Smooth muscle cell (in vitro differentiated cells): ENCODE measurements at regions not wholly inside any gene's neighbourhood (a gene's known extent, or its start where the extent isn't known, plus 50 kb on each side); places are given as distances from the start of the nearest gene placed in this dataset.

Experiments used
- DNase-seq: peaks from one replicate; lab custom pipeline; 2025; ENCODE audit not compliant: unreplicated experiment; lab: John Stamatoyannopoulos, UW
- H2AFZ ChIP-seq: fragments of 200-600 bp; sonication (generic); 2 replicates; pipeline ENCODE4 v1.6.0; 2016; ENCODE audit warnings: antibody characterized with exemption, low read depth, mild to moderate bottlenecking
- H3F3A ChIP-seq: fragments of 200-600 bp; sonication (generic); 2 replicates; pipeline ENCODE4 v1.6.0; 2017; ENCODE audit warnings: antibody characterized with exemption, low read depth
- H3K27ac ChIP-seq: fragments of 200-600 bp; sonication (generic); 2 replicates; pipeline ENCODE4 v1.5.1; 2016; ENCODE audit warnings: low read depth, mild to moderate bottlenecking
- H3K27me3 ChIP-seq: fragments of 200-600 bp; sonication (generic); 2 replicates; pipeline ENCODE4 v1.6.1; 2016; ENCODE audit warnings: low read depth, mild to moderate bottlenecking
- H3K36me3 ChIP-seq: fragments of 200-600 bp; sonication (generic); 2 replicates; pipeline ENCODE4 v1.5.1; 2016; ENCODE audit warnings: low read depth
- H3K4me1 ChIP-seq: fragments of 200-600 bp; sonication (generic); 2 replicates; pipeline ENCODE4 v1.5.1; 2016; ENCODE audit warnings: low read depth
- H3K4me2 ChIP-seq: fragments of 200-600 bp; sonication (generic); 2 replicates; pipeline ENCODE4 v1.6.0; 2016; ENCODE audit warnings: mild to moderate bottlenecking
- H3K4me3 ChIP-seq: fragments of 200-600 bp; sonication (generic); 2 replicates; pipeline ENCODE4 v1.5.1; 2016; ENCODE audit warnings: mild to moderate bottlenecking
- H3K79me2 ChIP-seq: fragments of 200-600 bp; sonication (generic); 2 replicates; pipeline ENCODE4 v1.6.0; 2016; ENCODE audit warnings: low read depth, mild to moderate bottlenecking
- H3K9ac ChIP-seq: fragments of 200-600 bp; sonication (generic); 2 replicates; pipeline ENCODE4 v1.6.0; 2016; ENCODE audit warnings: low read depth
- H3K9me3 ChIP-seq: fragments of 200-600 bp; sonication (generic); replicated peaks from 2 replicates; pipeline ENCODE4 v1.5.1; 2016; ENCODE audit warnings: low read depth
- H4K20me1 ChIP-seq: fragments of 200-600 bp; sonication (generic); 2 replicates; pipeline ENCODE4 v1.6.0; 2016; ENCODE audit warnings: low read depth
- WGBS: methylation state at CpG from one replicate; pipeline ENCODE4 v1.1.7; 2016; ENCODE audit warnings: low lambda C conversion rate; 5-methylcytosine and 5-hydroxymethylcytosine counted together
- TF ChIP-seq, protein P1 (sequence below): fragments of 200-600 bp; sonication (generic); IDR thresholded peaks from 2 replicates; pipeline ENCODE4 v1.5.1; 2017; ENCODE audit warnings: borderline replicate concordance, mild to moderate bottlenecking, antibody characterized with exemption; ENCODE audit not compliant: insufficient read depth, poor library complexity, severe bottlenecking

DNA sequence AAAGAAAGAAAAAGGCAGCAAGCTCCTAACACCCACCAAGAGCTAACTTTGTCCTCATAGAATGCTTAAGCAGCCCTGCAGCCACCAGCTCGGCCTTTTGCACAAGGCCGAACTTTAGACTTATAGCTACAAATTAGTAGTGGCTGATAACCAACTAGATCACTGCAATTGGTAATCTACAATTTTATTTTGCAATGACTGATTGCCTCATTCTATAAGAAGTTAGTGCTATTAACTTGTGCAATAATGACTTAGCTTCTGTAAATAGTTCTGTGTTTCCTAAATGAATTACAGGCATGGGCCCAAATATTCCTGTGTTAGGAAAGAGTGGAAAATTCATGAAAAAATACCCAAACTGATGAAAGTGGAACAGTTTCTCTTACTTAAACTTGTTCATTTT lies 284.8 kb upstream of the CFAP20DC start:
- TF ChIP-seq, protein P1, sequence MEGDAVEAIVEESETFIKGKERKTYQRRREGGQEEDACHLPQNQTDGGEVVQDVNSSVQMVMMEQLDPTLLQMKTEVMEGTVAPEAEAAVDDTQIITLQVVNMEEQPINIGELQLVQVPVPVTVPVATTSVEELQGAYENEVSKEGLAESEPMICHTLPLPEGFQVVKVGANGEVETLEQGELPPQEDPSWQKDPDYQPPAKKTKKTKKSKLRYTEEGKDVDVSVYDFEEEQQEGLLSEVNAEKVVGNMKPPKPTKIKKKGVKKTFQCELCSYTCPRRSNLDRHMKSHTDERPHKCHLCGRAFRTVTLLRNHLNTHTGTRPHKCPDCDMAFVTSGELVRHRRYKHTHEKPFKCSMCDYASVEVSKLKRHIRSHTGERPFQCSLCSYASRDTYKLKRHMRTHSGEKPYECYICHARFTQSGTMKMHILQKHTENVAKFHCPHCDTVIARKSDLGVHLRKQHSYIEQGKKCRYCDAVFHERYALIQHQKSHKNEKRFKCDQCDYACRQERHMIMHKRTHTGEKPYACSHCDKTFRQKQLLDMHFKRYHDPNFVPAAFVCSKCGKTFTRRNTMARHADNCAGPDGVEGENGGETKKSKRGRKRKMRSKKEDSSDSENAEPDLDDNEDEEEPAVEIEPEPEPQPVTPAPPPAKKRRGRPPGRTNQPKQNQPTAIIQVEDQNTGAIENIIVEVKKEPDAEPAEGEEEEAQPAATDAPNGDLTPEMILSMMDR = no peak
- WGBS = 67% methylated on average over 2 of the region's 2 CpGs
- Histone ChIP-seq H3K4me1 (no peaks in the 10 kb centered on the region), H3K27ac (no peak overlapping the region), H3K79me2 (no peaks in the 10 kb centered on the region), H3K27me3 (no peaks in the 10 kb centered on the region), H3K9ac (no peak overlapping the region), H3F3A (no peaks in the 10 kb centered on the region), H3K4me3 (no peak overlapping the region), H2AFZ (no peak overlapping the region), H3K9me3 (no peaks in the 10 kb centered on the region), H3K4me2 (no peak overlapping the region), H4K20me1 (no peaks in the 10 kb centered on the region), H3K36me3 (no peaks in the 10 kb centered on the region)
- no peak for DNase-seq

DNA sequence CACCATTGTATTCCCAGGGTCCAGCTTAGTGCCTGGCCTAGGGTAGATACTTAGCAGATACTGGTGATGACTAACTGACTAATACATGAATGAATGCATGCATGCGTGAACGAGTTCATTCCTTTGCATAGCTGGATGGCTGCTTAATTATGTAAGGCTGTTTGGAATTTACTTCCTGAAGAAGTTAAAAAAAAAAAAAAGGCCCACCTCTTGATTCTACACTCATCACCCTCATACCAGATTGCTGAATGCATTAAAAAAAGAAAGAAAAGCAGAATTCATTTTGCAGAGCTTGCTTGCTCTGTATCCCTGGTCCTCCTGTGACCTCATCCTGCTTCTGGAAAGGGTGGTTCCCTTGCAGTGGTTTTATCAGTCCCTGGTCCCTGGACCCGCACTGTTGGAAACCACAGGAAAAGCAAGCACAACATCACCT lies 277.6 kb upstream of the CFAP20DC start:
- no peak overlapping the region for H3K4me3 ChIP-seq
- H3K4me2 ChIP-seq = peak overlapping the region; percentile 24
- no peak overlapping the region for H3K9ac ChIP-seq

DNA sequence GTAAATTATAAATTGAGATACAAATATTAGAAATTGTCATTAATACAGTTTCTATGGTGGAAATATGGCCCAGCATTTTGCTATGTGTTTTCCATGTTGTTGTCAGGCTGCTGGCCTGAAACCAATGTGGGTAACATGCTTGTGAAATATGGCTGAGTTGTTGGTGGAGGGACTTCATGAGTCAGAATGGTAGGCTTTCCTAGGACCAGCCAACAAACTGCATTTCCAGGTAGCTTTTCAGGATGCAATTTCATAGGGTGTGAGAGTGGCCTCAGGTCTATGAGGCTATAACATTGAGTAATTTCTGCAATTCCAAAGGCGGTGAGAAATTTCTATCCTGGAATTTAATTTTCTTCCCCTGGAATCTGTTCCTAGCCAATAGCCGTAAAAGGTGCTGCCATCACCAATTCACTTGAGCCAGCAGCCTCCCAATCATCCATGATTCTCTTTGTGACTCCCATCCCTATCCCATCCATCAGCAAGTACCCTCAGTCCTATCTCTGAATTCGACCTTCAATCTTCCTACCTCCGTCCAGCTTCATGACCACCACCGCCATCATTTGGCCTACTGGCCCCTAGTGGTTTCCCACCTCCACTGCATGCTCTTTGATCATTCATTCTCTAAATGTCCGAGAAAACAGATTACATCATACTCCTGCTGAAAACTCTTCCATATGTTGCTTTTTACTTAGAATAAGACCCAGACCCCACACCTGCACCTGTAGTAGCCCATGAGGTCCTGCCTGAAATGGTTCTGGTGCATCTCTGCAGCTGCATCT lies 276.6 kb upstream of the CFAP20DC start:
- H3K9me3 ChIP-seq = no peaks in the 10 kb centered on the region
- no peak overlapping the region for H2AFZ ChIP-seq
- no peak for DNase-seq
- WGBS = 85% methylated on average over 6 of the region's 6 CpGs
- H3K4me3 ChIP-seq = no peak overlapping the region
- H3K27ac ChIP-seq = no peak overlapping the region
- H4K20me1 ChIP-seq = no peaks in the 10 kb centered on the region
- TF ChIP-seq, protein P1 = peak; percentile 20
- H3K36me3 ChIP-seq = no peaks in the 10 kb centered on the region
- no peak overlapping the region for H3K9ac ChIP-seq
- no peaks in the 10 kb centered on the region for H3K79me2 ChIP-seq
- no peaks in the 10 kb centered on the region for H3F3A ChIP-seq
- no peaks in the 10 kb centered on the region for H3K27me3 ChIP-seq
- H3K4me1 ChIP-seq = peaks cover 10% of the 10 kb centered on the region
- H3K4me2 ChIP-seq = no peak overlapping the region

More for the DNA sequence above, 277.6 kb upstream of the CFAP20DC start:
- H3K36me3 ChIP-seq = no peaks in the 10 kb centered on the region
- peaks cover 10% of the 10 kb centered on the region for H3K4me1 ChIP-seq
- no peak overlapping the region for H3K27ac ChIP-seq
- H3F3A ChIP-seq = no peaks in the 10 kb centered on the region
- H3K27me3 ChIP-seq = no peaks in the 10 kb centered on the region
- H3K79me2 ChIP-seq = no peaks in the 10 kb centered on the region
- WGBS = 14% methylated on average over 3 of the region's 3 CpGs
- no peaks in the 10 kb centered on the region for H3K9me3 ChIP-seq
- H2AFZ ChIP-seq = no peak overlapping the region
- no peak for DNase-seq
- TF ChIP-seq, protein P1 = no peak
- H4K20me1 ChIP-seq = no peaks in the 10 kb centered on the region
